OCI-LY7 (cell line): ENCODE measurements at regions not wholly inside any gene's neighbourhood (a gene's known extent, or its start where the extent isn't known, plus 50 kb on each side); places are given as distances from the start of the nearest gene placed in this dataset.

ENCODE experiments used
- CTCF ChIP-seq: fragments of 200-600 bp; sonication (generic); conservative IDR thresholded peaks from 2 replicates; pipeline ENCODE4 v1.5.1; 2014; ENCODE audit warnings: mild to moderate bottlenecking, antibody characterized with exemption, low read length, moderate library complexity, mixed read lengths
- EZH2phosphoT487 ChIP-seq: fragments of 200-600 bp; sonication (generic); IDR thresholded peaks from 2 replicates; pipeline ENCODE4 v1.6.1; 2018; ENCODE audit warnings: low read depth, borderline replicate concordance, mild to moderate bottlenecking, mixed run types, antibody characterized with exemption, low read length, moderate library complexity, mixed read lengths

GRCh38 chr10:42419789-42420188 is 218.6 kb downstream of the ZNF33B start:
- TF ChIP-seq CTCF (no peak), EZH2phosphoT487 (no peak)
